HCT116 (cell line): ENCODE measurements at regions not wholly inside any gene's neighbourhood (a gene's known extent, or its start where the extent isn't known, plus 50 kb on each side); places are given as distances from the start of the nearest gene placed in this dataset.

Source experiments
- CEBPB ChIP-seq: IDR thresholded peaks from 2 replicates; pipeline ENCODE4 v1.6.1; 2012; ENCODE audit warnings: low read depth
- CTCF ChIP-seq, 3 experiments: fragments of 200-600 bp in 1 of 3; sonication (generic) in 1 of 3; IDR thresholded peaks in 2 of 3; conservative IDR thresholded peaks in 1 of 3; 2 replicates each; pipeline ENCODE4 v1.5.1; 2012 to 2017; ENCODE audit warnings: low read depth in 2 of 3, low read length in 2 of 3, antibody characterized with exemption in 1 of 3, borderline replicate concordance in 1 of 3, control low read depth in 1 of 3, mild to moderate bottlenecking in 1 of 3, mixed read lengths in 1 of 3, mixed run types in 1 of 3, moderate library complexity in 1 of 3; ENCODE audit not compliant: insufficient read depth in 1 of 3
- EZH2 ChIP-seq: fragments of 200-600 bp; sonication (generic); IDR thresholded peaks from 2 replicates; pipeline ENCODE4 v1.6.1; 2017; ENCODE audit warnings: antibody characterized with exemption, mixed run types
- EZH2phosphoT487 ChIP-seq: fragments of 200-600 bp; IDR thresholded peaks from 2 replicates; pipeline ENCODE4 v1.6.1; 2018; ENCODE audit warnings: antibody characterized with exemption, borderline replicate concordance
- MAX ChIP-seq: IDR thresholded peaks from 2 replicates; pipeline ENCODE4 v1.6.1; 2012
- POLR2AphosphoS5 ChIP-seq: IDR thresholded peaks from 2 replicates; pipeline ENCODE4 v1.6.1; 2011; ENCODE audit warnings: mild to moderate bottlenecking, low read depth, low read length, moderate library complexity
- SIN3A ChIP-seq: IDR thresholded peaks from 2 replicates; pipeline ENCODE4 v1.6.1; 2012; ENCODE audit warnings: low read depth
- ZFX ChIP-seq: fragments of 450-650 bp; IDR thresholded peaks from 2 replicates; pipeline ENCODE4 v1.6.1; 2017
- ZNF274 ChIP-seq: fragments of 200-500 bp; sonication (Bioruptor generic); IDR thresholded peaks from 2 replicates; pipeline ENCODE4 v1.6.1; 2014; ENCODE audit warnings: mild to moderate bottlenecking, low read depth, low read length, inconsistent platforms
- TF ChIP-seq, protein P1 (sequence below): IDR thresholded peaks from 2 replicates; pipeline ENCODE4 v1.6.1; 2012; ENCODE audit warnings: low read depth
- TF ChIP-seq, protein P2 (sequence below): IDR thresholded peaks from 2 replicates; pipeline ENCODE4 v1.6.1; 2012

- no peak for TF ChIP-seq POLR2AphosphoS5
- no peak for TF ChIP-seq CTCF (IDR thresholded peaks at IDR 0.05 in 2 of 3, conservative IDR thresholded peaks at IDR 0.05 in 1 of 3; ENCODE audit: borderline replicate concordance in 1 of 3, insufficient read depth in 1 of 3, low read depth in 2 of 3, low read length in 2 of 3)
- TF ChIP-seq ZNF274, result no peak
- TF ChIP-seq EZH2phosphoT487, result no peak
- TF ChIP-seq, protein P1, sequence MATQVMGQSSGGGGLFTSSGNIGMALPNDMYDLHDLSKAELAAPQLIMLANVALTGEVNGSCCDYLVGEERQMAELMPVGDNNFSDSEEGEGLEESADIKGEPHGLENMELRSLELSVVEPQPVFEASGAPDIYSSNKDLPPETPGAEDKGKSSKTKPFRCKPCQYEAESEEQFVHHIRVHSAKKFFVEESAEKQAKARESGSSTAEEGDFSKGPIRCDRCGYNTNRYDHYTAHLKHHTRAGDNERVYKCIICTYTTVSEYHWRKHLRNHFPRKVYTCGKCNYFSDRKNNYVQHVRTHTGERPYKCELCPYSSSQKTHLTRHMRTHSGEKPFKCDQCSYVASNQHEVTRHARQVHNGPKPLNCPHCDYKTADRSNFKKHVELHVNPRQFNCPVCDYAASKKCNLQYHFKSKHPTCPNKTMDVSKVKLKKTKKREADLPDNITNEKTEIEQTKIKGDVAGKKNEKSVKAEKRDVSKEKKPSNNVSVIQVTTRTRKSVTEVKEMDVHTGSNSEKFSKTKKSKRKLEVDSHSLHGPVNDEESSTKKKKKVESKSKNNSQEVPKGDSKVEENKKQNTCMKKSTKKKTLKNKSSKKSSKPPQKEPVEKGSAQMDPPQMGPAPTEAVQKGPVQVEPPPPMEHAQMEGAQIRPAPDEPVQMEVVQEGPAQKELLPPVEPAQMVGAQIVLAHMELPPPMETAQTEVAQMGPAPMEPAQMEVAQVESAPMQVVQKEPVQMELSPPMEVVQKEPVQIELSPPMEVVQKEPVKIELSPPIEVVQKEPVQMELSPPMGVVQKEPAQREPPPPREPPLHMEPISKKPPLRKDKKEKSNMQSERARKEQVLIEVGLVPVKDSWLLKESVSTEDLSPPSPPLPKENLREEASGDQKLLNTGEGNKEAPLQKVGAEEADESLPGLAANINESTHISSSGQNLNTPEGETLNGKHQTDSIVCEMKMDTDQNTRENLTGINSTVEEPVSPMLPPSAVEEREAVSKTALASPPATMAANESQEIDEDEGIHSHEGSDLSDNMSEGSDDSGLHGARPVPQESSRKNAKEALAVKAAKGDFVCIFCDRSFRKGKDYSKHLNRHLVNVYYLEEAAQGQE, result no peak
- TF ChIP-seq, protein P2, sequence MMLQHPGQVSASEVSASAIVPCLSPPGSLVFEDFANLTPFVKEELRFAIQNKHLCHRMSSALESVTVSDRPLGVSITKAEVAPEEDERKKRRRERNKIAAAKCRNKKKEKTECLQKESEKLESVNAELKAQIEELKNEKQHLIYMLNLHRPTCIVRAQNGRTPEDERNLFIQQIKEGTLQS, result no peak
- TF ChIP-seq SIN3A, result no peak
- TF ChIP-seq ZFX, result no peak
- no peak for TF ChIP-seq EZH2
- no peak for TF ChIP-seq CEBPB
- no peak for TF ChIP-seq MAX
Observed at GRCh38 chr13:47813718-47814117, 187.4 kb downstream of the SUCLA2 start.
